K562 (cell line): ENCODE measurements at regions not wholly inside any gene's neighbourhood (a gene's known extent, or its start where the extent isn't known, plus 50 kb on each side); places are given as distances from the start of the nearest gene placed in this dataset.

Source experiments
- CEBPG ChIP-seq, 3 experiments: fragments of 200-800 bp in 1 of 3; sonication (Bioruptor generic) in 1 of 3; sonication (generic) in 1 of 3; formaldehyde crosslinking in 1 of 3; IDR thresholded peaks in 2 of 3; conservative IDR thresholded peaks in 1 of 3; 2 replicates each; pipeline versions ENCODE4 v1.6.1 to v1.8.0; 2016 to 2022; ENCODE audit warnings: missing compliant biosample characterization in 2 of 3, missing genetic modification characterization in 2 of 3, mild to moderate bottlenecking in 1 of 3, missing genetic modification reagents in 1 of 3
- DACH1 ChIP-seq: fragments of 450-650 bp; IDR thresholded peaks from 2 replicates; pipeline ENCODE4 v1.6.1; 2018; ENCODE audit not compliant: partially characterized antibody
- GABPB1 ChIP-seq: sonication (generic); formaldehyde crosslinking; IDR thresholded peaks from 2 replicates; pipeline ENCODE4 v1.8.0; 2022; ENCODE audit warnings: mild to moderate bottlenecking, missing genetic modification reagents
- NCOA4 ChIP-seq: fragments of 450-650 bp; IDR thresholded peaks from 2 replicates; pipeline ENCODE4 v1.6.1; 2018; ENCODE audit warnings: mild to moderate bottlenecking; ENCODE audit not compliant: partially characterized antibody
- POLR2AphosphoS2 ChIP-seq: IDR thresholded peaks from 2 replicates; pipeline ENCODE4 v1.6.1; 2012; ENCODE audit warnings: low read length, improper control_type of control experiment
- PRMT5 ChIP-seq: sonication (generic); formaldehyde crosslinking; IDR thresholded peaks from 2 replicates; pipeline ENCODE4 v1.5.0; 2020; ENCODE audit warnings: missing genetic modification reagents
- PTBP1 ChIP-seq: fragments of 200-400 bp; formaldehyde crosslinking; IDR thresholded peaks from 2 replicates; pipeline ENCODE4 v1.6.1; 2017; ENCODE audit warnings: low read depth, low read length
- SIRT6 ChIP-seq: IDR thresholded peaks from one replicate; pipeline ENCODE4 v1.6.1; 2012; ENCODE audit warnings: low read depth, mild to moderate bottlenecking, control low read depth, inconsistent platforms, low read length, moderate library complexity
- SLC30A9 ChIP-seq: fragments of 250-450 bp; sonication (Bioruptor Pico); IDR thresholded peaks from 2 replicates; pipeline ENCODE4 v1.8.0; 2022; ENCODE audit warnings: mild to moderate bottlenecking, moderate library complexity
- SMARCE1 ChIP-seq: fragments of 450-650 bp; IDR thresholded peaks from 2 replicates; pipeline ENCODE4 v1.7.1; 2016; ENCODE audit warnings: mild to moderate bottlenecking
- SOX6 ChIP-seq: fragments of 450-650 bp; IDR thresholded peaks from 2 replicates; pipeline ENCODE4 v1.6.1; 2014; ENCODE audit warnings: mild to moderate bottlenecking
- ZBTB8A ChIP-seq: fragments of 450-650 bp; IDR thresholded peaks from 2 replicates; pipeline ENCODE4 v1.6.1; 2018; ENCODE audit warnings: mild to moderate bottlenecking, moderate library complexity; ENCODE audit not compliant: partially characterized antibody
- ZNF121 ChIP-seq: sonication (generic); formaldehyde crosslinking; conservative IDR thresholded peaks from 2 replicates; pipeline ENCODE4 v1.8.0; 2022; ENCODE audit warnings: missing genetic modification reagents
- ZNF146 ChIP-seq: IDR thresholded peaks from one replicate; pipeline ENCODE4 v1.6.1; 2018; ENCODE audit warnings: missing compliant biosample characterization; ENCODE audit not compliant: unreplicated experiment
- ZNF445 ChIP-seq: fragments of 250-450 bp; sonication (Bioruptor Pico); IDR thresholded peaks from 2 replicates; pipeline ENCODE4 v1.4.0; 2020; ENCODE audit warnings: low read depth, mild to moderate bottlenecking, moderate library complexity
- ZNF655 ChIP-seq: fragments of 250-450 bp; sonication (Bioruptor Pico); IDR thresholded peaks from 2 replicates; pipeline ENCODE4 v1.5.0; 2021
- TF ChIP-seq, protein P1 (sequence below), 3 experiments: IDR thresholded peaks in 2 of 3; conservative IDR thresholded peaks in 1 of 3; 2 replicates each; pipeline ENCODE4 v1.5.1; 2011 to 2012; ENCODE audit warnings: low read length in 3 of 3, mild to moderate bottlenecking in 3 of 3, control low read depth in 2 of 3, improper control_type of control experiment in 1 of 3, inconsistent platforms in 1 of 3, low read depth in 1 of 3, mixed read lengths in 1 of 3, moderate library complexity in 1 of 3; ENCODE audit not compliant: insufficient read depth in 2 of 3
- TF ChIP-seq, protein P2 (sequence below): fragments of 250-450 bp; sonication (Bioruptor Pico); IDR thresholded peaks from 2 replicates; pipeline ENCODE4 v1.4.0; 2020; ENCODE audit warnings: mild to moderate bottlenecking, moderate library complexity, borderline replicate concordance
- TF ChIP-seq, protein P3 (sequence below), 3 experiments: fragments of 200-800 bp in 1 of 3; sonication (Bioruptor generic) in 1 of 3; sonication (generic) in 1 of 3; formaldehyde crosslinking in 1 of 3; IDR thresholded peaks; 2 replicates each; pipeline versions ENCODE4 v1.6.1 to v1.8.0; 2016 to 2022; ENCODE audit warnings: mild to moderate bottlenecking in 2 of 3, missing compliant biosample characterization in 2 of 3, missing genetic modification characterization in 2 of 3, missing genetic modification reagents in 1 of 3

DNA sequence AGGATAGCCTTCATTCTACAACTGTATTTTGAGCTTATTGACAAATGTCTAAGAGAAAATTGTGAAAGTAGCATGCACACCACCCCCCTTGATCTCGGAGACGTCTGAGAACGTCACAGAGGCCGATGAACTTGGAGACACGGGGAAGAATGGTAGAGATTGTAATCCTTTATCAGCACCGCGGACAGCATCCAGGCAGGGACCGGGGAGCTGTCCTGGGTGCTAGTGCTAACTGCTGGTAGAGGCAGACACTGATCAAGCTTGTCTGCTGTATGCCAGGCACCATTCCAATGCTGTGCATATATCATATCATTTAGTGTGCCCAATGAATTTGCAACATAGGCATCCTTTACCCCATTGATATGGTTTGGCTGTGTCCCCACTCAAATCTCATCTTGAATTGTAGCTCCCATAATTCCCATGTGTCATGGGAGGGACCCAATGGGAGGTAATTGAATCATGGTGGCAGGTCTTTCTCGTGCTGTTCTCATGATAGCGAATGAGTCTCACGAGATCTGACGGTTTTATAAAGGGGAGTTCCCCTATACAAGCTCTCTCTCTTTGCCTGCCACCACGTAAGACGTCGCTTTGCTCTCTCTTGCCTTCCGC is 98.8 kb downstream of the LHX2 start (continued):
- TF ChIP-seq POLR2AphosphoS2 = no peak
- TF ChIP-seq ZBTB8A = no peak
- no peak for TF ChIP-seq SOX6
- TF ChIP-seq ZNF146 (CRISPR knock-in tag) = peak; percentile 94
- peak; percentile 100 for TF ChIP-seq PRMT5 (CRISPR knock-in tag)
- no peak for TF ChIP-seq SLC30A9 (CRISPR knock-in tag)
- TF ChIP-seq, protein P1, sequence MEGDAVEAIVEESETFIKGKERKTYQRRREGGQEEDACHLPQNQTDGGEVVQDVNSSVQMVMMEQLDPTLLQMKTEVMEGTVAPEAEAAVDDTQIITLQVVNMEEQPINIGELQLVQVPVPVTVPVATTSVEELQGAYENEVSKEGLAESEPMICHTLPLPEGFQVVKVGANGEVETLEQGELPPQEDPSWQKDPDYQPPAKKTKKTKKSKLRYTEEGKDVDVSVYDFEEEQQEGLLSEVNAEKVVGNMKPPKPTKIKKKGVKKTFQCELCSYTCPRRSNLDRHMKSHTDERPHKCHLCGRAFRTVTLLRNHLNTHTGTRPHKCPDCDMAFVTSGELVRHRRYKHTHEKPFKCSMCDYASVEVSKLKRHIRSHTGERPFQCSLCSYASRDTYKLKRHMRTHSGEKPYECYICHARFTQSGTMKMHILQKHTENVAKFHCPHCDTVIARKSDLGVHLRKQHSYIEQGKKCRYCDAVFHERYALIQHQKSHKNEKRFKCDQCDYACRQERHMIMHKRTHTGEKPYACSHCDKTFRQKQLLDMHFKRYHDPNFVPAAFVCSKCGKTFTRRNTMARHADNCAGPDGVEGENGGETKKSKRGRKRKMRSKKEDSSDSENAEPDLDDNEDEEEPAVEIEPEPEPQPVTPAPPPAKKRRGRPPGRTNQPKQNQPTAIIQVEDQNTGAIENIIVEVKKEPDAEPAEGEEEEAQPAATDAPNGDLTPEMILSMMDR (IDR thresholded peaks at IDR 0.05 in 2 of 3, conservative IDR thresholded peaks at IDR 0.05 in 1 of 3; ENCODE audit: insufficient read depth in 2 of 3, low read depth in 1 of 3, low read length in 3 of 3) = no peak
- no peak for TF ChIP-seq ZNF655
- TF ChIP-seq CEBPG (CRISPR knock-in tag; IDR thresholded peaks at IDR 0.05) = peak; percentile 76
- no peak for TF ChIP-seq CEBPG (tag; conservative IDR thresholded peaks at IDR 0.05 in 1 of 2, IDR thresholded peaks at IDR 0.05 in 1 of 2)
- TF ChIP-seq, protein P2, sequence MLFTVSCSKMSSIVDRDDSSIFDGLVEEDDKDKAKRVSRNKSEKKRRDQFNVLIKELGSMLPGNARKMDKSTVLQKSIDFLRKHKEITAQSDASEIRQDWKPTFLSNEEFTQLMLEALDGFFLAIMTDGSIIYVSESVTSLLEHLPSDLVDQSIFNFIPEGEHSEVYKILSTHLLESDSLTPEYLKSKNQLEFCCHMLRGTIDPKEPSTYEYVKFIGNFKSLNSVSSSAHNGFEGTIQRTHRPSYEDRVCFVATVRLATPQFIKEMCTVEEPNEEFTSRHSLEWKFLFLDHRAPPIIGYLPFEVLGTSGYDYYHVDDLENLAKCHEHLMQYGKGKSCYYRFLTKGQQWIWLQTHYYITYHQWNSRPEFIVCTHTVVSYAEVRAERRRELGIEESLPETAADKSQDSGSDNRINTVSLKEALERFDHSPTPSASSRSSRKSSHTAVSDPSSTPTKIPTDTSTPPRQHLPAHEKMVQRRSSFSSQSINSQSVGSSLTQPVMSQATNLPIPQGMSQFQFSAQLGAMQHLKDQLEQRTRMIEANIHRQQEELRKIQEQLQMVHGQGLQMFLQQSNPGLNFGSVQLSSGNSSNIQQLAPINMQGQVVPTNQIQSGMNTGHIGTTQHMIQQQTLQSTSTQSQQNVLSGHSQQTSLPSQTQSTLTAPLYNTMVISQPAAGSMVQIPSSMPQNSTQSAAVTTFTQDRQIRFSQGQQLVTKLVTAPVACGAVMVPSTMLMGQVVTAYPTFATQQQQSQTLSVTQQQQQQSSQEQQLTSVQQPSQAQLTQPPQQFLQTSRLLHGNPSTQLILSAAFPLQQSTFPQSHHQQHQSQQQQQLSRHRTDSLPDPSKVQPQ = no peak
- no peak for TF ChIP-seq SIRT6
- TF ChIP-seq GABPB1 (CRISPR knock-in tag) = peak; percentile 92
- no peak for TF ChIP-seq NCOA4
- TF ChIP-seq, protein P3, sequence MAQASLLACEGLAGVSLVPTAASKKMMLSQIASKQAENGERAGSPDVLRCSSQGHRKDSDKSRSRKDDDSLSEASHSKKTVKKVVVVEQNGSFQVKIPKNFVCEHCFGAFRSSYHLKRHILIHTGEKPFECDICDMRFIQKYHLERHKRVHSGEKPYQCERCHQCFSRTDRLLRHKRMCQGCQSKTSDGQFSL (CRISPR knock-in tag; IDR thresholded peaks at IDR 0.05) = peak; percentile 94
- TF ChIP-seq, protein P3 (tag; IDR thresholded peaks at IDR 0.05) = peak in 1 of 2 experiments; percentile 31; a peak in 1 of 4 replicates
- TF ChIP-seq PTBP1 = no peak
- TF ChIP-seq SMARCE1 = no peak
- TF ChIP-seq ZNF121 (CRISPR knock-in tag) = peak; percentile 72; the same call in 1 of the 2 replicates
- TF ChIP-seq DACH1 = no peak
- TF ChIP-seq ZNF445 = 0 out of 2 replicates have a peak, but pooled peaks have one; percentile 55
